WTC11 (cell line): ENCODE measurements at regions not wholly inside any gene's neighbourhood (a gene's known extent, or its start where the extent isn't known, plus 50 kb on each side); places are given as distances from the start of the nearest gene placed in this dataset.

Source experiments
- ATAC-seq: fragments of 200-7000 bp; cut with Tn5 transposase; 2 replicates; pipeline ENCODE4 v1.10.0; 2021; ENCODE audit warnings: mild to moderate bottlenecking, moderate library complexity
- CTCF ChIA-PET: fragments of 300-600 bp; sonication (Branson Sonifier 250); formaldehyde crosslinking; loops from one replicate; lab custom pipeline; 2021; ENCODE audit warnings: antibody characterized with exemption; lab: Charles Lee
- POLR2A ChIA-PET: fragments of 350-600 bp; sonication (Branson Sonifier 250); formaldehyde crosslinking; loops from one replicate; lab custom pipeline; 2021; ENCODE audit warnings: antibody characterized with exemption; lab: Charles Lee
- DNase-seq: peaks from one replicate; pipeline ENCODE4 v3.0.0; 2021; ENCODE audit warnings: low spot score
- H3K27ac Mint-ChIP-seq: 2 replicates; pipeline ENCODE4 v1.8.0; 2021; ENCODE audit warnings: mixed read lengths
- H3K27me3 Mint-ChIP-seq: 2 replicates; pipeline ENCODE4 v1.8.0; 2021; ENCODE audit warnings: low read depth, mild to moderate bottlenecking, moderate library complexity, mixed read lengths
- H3K36me3 Mint-ChIP-seq: 2 replicates; pipeline ENCODE4 v1.8.0; 2021; ENCODE audit warnings: mixed read lengths
- H3K4me1 Mint-ChIP-seq: 2 replicates; pipeline ENCODE4 v1.8.0; 2022; ENCODE audit warnings: mixed read lengths
- H3K4me3 Mint-ChIP-seq: 2 replicates; pipeline ENCODE4 v1.8.0; 2021; ENCODE audit warnings: mild to moderate bottlenecking, moderate library complexity, mixed read lengths
- H3K9me3 Mint-ChIP-seq: 2 replicates; pipeline ENCODE4 v1.8.0; 2021; ENCODE audit warnings: mixed read lengths
- ATF1 ChIP-seq: sonication (generic); formaldehyde crosslinking; IDR thresholded peaks from 2 replicates; pipeline ENCODE4 v1.8.1; 2023; ENCODE audit warnings: mild to moderate bottlenecking, moderate library complexity, missing genetic modification reagents
- CREB1 ChIP-seq: sonication (generic); formaldehyde crosslinking; IDR thresholded peaks from 2 replicates; pipeline ENCODE4 v1.8.0; 2023; ENCODE audit warnings: mild to moderate bottlenecking, missing genetic modification reagents
- EMX1 ChIP-seq: fragments of 250-450 bp; sonication (Bioruptor Pico); IDR thresholded peaks from 2 replicates; pipeline ENCODE4 v1.8.0; 2021; ENCODE audit warnings: mild to moderate bottlenecking
- FOXP1 ChIP-seq: sonication (generic); formaldehyde crosslinking; IDR thresholded peaks from 2 replicates; pipeline ENCODE4 v1.8.0; 2022; ENCODE audit warnings: missing genetic modification reagents, mild to moderate bottlenecking, moderate library complexity, borderline replicate concordance
- NR1H2 ChIP-seq: sonication (generic); formaldehyde crosslinking; IDR thresholded peaks from 2 replicates; pipeline ENCODE4 v1.9.0; 2021; ENCODE audit warnings: mild to moderate bottlenecking, moderate library complexity, missing genetic modification reagents
- NR3C1 ChIP-seq: sonication (generic); formaldehyde crosslinking; conservative IDR thresholded peaks from 2 replicates; pipeline ENCODE4 v1.8.1; 2023; ENCODE audit warnings: low read depth, mild to moderate bottlenecking, missing genetic modification reagents
- PRRX2 ChIP-seq: fragments of 250-450 bp; sonication (Bioruptor Pico); IDR thresholded peaks from 2 replicates; pipeline ENCODE4 v1.8.0; 2021; ENCODE audit warnings: mild to moderate bottlenecking
- RELA ChIP-seq: sonication (generic); formaldehyde crosslinking; IDR thresholded peaks from 2 replicates; pipeline ENCODE4 v1.8.1; 2022; ENCODE audit warnings: missing genetic modification reagents, mild to moderate bottlenecking, borderline replicate concordance
- ZBTB21 ChIP-seq: sonication (generic); formaldehyde crosslinking; IDR thresholded peaks from 2 replicates; pipeline ENCODE4 v1.8.1; 2023; ENCODE audit warnings: mild to moderate bottlenecking, missing genetic modification reagents, borderline replicate concordance
- ZNF219 ChIP-seq: sonication (generic); formaldehyde crosslinking; IDR thresholded peaks from 2 replicates; pipeline ENCODE4 v1.8.0; 2023; ENCODE audit warnings: missing genetic modification reagents, mild to moderate bottlenecking, borderline replicate concordance
- TF ChIP-seq, protein P1 (sequence below): sonication (generic); formaldehyde crosslinking; IDR thresholded peaks from 2 replicates; pipeline ENCODE4 v1.8.0; 2023; ENCODE audit warnings: mild to moderate bottlenecking, missing genetic modification reagents
- TF ChIP-seq, protein P2 (sequence below): sonication (generic); formaldehyde crosslinking; IDR thresholded peaks from 2 replicates; pipeline ENCODE4 v1.8.1; 2023; ENCODE audit warnings: mild to moderate bottlenecking, missing genetic modification reagents, moderate library complexity
- TF ChIP-seq, protein P3 (sequence below): sonication (generic); formaldehyde crosslinking; IDR thresholded peaks from 2 replicates; pipeline ENCODE4 v1.8.1; 2023; ENCODE audit warnings: mild to moderate bottlenecking, missing genetic modification reagents, moderate library complexity
- TF ChIP-seq, protein P4 (sequence below): sonication (generic); formaldehyde crosslinking; IDR thresholded peaks from 2 replicates; pipeline ENCODE4 v1.8.1; 2022; ENCODE audit warnings: low read depth, missing genetic modification reagents, borderline replicate concordance
- TF ChIP-seq, protein P5 (sequence below): fragments of 250-450 bp; sonication (Bioruptor Pico); IDR thresholded peaks from 2 replicates; pipeline ENCODE4 v1.9.0; 2021; ENCODE audit warnings: mild to moderate bottlenecking, borderline replicate concordance
- TF ChIP-seq, protein P6 (sequence below): fragments of 250-450 bp; sonication (Bioruptor Pico); IDR thresholded peaks from 2 replicates; pipeline ENCODE4 v1.8.0; 2021; ENCODE audit warnings: mild to moderate bottlenecking
- TF ChIP-seq, protein P7 (sequence below): sonication (generic); formaldehyde crosslinking; IDR thresholded peaks from 2 replicates; pipeline ENCODE4 v1.8.1; 2023; ENCODE audit warnings: mild to moderate bottlenecking, moderate library complexity, missing genetic modification reagents

DNA sequence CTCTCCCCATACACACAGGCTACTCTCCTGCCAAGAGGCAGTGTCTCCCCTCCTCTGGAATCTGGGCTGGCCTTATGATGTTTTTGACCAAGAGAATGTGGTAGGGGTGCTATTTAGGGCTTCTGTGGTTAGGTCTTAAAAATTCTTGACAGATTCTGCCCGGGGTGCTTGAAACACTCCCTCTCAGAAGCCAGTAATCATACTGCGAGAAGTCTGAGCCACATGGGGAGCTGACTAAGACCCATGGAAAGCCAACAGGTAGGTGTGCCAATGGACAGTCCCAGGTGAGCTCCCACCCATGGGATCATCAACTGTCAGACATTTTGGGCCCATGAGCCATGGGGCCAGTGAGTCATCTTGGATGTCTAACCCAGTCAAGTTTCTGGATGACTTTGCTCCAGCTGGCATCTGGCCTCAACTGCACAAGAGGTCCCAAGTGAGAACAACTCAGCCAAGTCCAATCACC is 315.7 kb downstream of the FBXW7 start (continued):
- TF ChIP-seq, protein P1, sequence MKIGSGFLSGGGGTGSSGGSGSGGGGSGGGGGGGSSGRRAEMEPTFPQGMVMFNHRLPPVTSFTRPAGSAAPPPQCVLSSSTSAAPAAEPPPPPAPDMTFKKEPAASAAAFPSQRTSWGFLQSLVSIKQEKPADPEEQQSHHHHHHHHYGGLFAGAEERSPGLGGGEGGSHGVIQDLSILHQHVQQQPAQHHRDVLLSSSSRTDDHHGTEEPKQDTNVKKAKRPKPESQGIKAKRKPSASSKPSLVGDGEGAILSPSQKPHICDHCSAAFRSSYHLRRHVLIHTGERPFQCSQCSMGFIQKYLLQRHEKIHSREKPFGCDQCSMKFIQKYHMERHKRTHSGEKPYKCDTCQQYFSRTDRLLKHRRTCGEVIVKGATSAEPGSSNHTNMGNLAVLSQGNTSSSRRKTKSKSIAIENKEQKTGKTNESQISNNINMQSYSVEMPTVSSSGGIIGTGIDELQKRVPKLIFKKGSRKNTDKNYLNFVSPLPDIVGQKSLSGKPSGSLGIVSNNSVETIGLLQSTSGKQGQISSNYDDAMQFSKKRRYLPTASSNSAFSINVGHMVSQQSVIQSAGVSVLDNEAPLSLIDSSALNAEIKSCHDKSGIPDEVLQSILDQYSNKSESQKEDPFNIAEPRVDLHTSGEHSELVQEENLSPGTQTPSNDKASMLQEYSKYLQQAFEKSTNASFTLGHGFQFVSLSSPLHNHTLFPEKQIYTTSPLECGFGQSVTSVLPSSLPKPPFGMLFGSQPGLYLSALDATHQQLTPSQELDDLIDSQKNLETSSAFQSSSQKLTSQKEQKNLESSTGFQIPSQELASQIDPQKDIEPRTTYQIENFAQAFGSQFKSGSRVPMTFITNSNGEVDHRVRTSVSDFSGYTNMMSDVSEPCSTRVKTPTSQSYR (CRISPR knock-in tag), result no peak
- TF ChIP-seq ATF1 (CRISPR knock-in tag) (no peak), ZNF219 (CRISPR knock-in tag) (no peak), FOXP1 (no peak), PRRX2 (no peak), RELA (no peak), CREB1 (CRISPR knock-in tag) (no peak), ZBTB21 (no peak), NR3C1 (CRISPR knock-in tag) (no peak), EMX1 (CRISPR knock-in tag) (no peak)
- TF ChIP-seq, protein P2, sequence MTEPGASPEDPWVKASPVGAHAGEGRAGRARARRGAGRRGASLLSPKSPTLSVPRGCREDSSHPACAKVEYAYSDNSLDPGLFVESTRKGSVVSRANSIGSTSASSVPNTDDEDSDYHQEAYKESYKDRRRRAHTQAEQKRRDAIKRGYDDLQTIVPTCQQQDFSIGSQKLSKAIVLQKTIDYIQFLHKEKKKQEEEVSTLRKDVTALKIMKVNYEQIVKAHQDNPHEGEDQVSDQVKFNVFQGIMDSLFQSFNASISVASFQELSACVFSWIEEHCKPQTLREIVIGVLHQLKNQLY (CRISPR knock-in tag), result no peak
- TF ChIP-seq, protein P3, sequence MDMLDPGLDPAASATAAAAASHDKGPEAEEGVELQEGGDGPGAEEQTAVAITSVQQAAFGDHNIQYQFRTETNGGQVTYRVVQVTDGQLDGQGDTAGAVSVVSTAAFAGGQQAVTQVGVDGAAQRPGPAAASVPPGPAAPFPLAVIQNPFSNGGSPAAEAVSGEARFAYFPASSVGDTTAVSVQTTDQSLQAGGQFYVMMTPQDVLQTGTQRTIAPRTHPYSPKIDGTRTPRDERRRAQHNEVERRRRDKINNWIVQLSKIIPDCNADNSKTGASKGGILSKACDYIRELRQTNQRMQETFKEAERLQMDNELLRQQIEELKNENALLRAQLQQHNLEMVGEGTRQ (CRISPR knock-in tag), result no peak
- TF ChIP-seq, protein P4, sequence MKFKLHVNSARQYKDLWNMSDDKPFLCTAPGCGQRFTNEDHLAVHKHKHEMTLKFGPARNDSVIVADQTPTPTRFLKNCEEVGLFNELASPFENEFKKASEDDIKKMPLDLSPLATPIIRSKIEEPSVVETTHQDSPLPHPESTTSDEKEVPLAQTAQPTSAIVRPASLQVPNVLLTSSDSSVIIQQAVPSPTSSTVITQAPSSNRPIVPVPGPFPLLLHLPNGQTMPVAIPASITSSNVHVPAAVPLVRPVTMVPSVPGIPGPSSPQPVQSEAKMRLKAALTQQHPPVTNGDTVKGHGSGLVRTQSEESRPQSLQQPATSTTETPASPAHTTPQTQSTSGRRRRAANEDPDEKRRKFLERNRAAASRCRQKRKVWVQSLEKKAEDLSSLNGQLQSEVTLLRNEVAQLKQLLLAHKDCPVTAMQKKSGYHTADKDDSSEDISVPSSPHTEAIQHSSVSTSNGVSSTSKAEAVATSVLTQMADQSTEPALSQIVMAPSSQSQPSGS (CRISPR knock-in tag), result no peak
- TF ChIP-seq, protein P5, sequence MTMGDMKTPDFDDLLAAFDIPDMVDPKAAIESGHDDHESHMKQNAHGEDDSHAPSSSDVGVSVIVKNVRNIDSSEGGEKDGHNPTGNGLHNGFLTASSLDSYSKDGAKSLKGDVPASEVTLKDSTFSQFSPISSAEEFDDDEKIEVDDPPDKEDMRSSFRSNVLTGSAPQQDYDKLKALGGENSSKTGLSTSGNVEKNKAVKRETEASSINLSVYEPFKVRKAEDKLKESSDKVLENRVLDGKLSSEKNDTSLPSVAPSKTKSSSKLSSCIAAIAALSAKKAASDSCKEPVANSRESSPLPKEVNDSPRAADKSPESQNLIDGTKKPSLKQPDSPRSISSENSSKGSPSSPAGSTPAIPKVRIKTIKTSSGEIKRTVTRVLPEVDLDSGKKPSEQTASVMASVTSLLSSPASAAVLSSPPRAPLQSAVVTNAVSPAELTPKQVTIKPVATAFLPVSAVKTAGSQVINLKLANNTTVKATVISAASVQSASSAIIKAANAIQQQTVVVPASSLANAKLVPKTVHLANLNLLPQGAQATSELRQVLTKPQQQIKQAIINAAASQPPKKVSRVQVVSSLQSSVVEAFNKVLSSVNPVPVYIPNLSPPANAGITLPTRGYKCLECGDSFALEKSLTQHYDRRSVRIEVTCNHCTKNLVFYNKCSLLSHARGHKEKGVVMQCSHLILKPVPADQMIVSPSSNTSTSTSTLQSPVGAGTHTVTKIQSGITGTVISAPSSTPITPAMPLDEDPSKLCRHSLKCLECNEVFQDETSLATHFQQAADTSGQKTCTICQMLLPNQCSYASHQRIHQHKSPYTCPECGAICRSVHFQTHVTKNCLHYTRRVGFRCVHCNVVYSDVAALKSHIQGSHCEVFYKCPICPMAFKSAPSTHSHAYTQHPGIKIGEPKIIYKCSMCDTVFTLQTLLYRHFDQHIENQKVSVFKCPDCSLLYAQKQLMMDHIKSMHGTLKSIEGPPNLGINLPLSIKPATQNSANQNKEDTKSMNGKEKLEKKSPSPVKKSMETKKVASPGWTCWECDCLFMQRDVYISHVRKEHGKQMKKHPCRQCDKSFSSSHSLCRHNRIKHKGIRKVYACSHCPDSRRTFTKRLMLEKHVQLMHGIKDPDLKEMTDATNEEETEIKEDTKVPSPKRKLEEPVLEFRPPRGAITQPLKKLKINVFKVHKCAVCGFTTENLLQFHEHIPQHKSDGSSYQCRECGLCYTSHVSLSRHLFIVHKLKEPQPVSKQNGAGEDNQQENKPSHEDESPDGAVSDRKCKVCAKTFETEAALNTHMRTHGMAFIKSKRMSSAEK (CRISPR knock-in tag), result no peak
- TF ChIP-seq, protein P6, sequence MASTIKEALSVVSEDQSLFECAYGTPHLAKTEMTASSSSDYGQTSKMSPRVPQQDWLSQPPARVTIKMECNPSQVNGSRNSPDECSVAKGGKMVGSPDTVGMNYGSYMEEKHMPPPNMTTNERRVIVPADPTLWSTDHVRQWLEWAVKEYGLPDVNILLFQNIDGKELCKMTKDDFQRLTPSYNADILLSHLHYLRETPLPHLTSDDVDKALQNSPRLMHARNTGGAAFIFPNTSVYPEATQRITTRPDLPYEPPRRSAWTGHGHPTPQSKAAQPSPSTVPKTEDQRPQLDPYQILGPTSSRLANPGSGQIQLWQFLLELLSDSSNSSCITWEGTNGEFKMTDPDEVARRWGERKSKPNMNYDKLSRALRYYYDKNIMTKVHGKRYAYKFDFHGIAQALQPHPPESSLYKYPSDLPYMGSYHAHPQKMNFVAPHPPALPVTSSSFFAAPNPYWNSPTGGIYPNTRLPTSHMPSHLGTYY (CRISPR knock-in tag), result no peak

DNA sequence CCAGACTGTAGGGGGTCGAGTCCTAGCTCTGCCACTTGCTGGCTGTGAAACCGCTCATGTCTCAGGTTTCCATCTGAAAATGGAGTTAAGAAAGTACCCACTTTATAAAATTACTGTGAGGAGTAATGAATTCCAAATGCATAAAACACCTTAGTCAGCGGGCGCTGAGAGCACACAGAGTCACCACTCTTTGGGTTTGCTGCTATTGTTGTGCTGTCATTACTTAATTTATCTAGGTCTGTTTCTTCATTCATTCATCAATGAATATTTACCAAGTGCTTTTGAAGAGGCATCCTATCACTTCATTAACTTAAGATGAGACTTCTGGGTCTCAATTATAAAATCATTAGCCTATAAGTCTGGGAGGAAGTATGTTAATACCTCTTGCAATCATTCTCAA is 317.3 kb downstream of the FBXW7 start:
- no peak overlapping the region for H3K4me3 Mint-ChIP-seq
- peaks cover 9% of the 10 kb centered on the region for H3K4me1 Mint-ChIP-seq
- TF ChIP-seq NR1H2 (CRISPR knock-in tag), result no peak
- TF ChIP-seq, protein P7, sequence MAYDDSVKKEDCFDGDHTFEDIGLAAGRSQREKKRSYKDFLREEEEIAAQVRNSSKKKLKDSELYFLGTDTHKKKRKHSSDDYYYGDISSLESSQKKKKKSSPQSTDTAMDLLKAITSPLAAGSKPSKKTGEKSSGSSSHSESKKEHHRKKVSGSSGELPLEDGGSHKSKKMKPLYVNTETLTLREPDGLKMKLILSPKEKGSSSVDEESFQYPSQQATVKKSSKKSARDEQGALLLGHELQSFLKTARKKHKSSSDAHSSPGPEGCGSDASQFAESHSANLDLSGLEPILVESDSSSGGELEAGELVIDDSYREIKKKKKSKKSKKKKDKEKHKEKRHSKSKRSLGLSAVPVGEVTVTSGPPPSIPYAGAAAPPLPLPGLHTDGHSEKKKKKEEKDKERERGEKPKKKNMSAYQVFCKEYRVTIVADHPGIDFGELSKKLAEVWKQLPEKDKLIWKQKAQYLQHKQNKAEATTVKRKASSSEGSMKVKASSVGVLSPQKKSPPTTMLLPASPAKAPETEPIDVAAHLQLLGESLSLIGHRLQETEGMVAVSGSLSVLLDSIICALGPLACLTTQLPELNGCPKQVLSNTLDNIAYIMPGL, result no peak
- DNase-seq, result no peak
- ATAC-seq, result no peak
- peaks cover 16% of the 10 kb centered on the region for H3K9me3 Mint-ChIP-seq
- no peaks in the 10 kb centered on the region for H3K27me3 Mint-ChIP-seq
- H3K27ac Mint-ChIP-seq, result no peak overlapping the region
- ChIA-PET POLR2A (no interaction called here), CTCF (interaction anchor here (1.2 kb wide), 1 partner anchor 173 kb away, joined by 4 read pairs; no protein-coding TSS in a partner anchor)
- H3K36me3 Mint-ChIP-seq, result peaks cover 2% of the 10 kb centered on the region; the same call in 1 of the 2 replicates
